HepG2 (cell line): ENCODE measurements at regions not wholly inside any gene's neighbourhood (a gene's known extent, or its start where the extent isn't known, plus 50 kb on each side); places are given as distances from the start of the nearest gene placed in this dataset.

Experiments
- ATAC-seq: fragments of 200-7000 bp; cut with Tn5 transposase; 3 replicates; pipeline ENCODE4 v1.9.1; 2020; ENCODE audit warnings: mild to moderate bottlenecking, moderate library complexity
- BruUV-seq: library from RNA; stranded (reverse); fragments of 400-500 nt; replicated peaks from 2 replicates; lab custom pipeline; 2021; lab: Mats Ljungman, UMichigan
- CTCF ChIA-PET: fragments of 300-600 bp; formaldehyde crosslinking; extraction: SDS; loops from one replicate; lab custom pipeline; 2021; ENCODE audit warnings: low total read pairs, inconsistent platforms, low intra/inter-chr PET ratio; lab: Yijun Ruan, JAX
- POLR2A ChIA-PET: fragments of 350-600 bp; sonication (Branson Sonifier 250); formaldehyde crosslinking; loops from one replicate; lab custom pipeline; 2020; ENCODE audit warnings: antibody characterized with exemption, inconsistent platforms; lab: Yijun Ruan, JAX
- DNase-seq: peaks from one replicate; pipeline ENCODE4 v3.0.0-alpha.2; 2015; ENCODE audit warnings: low spot score
- FAIRE-seq: peaks from 3 replicates; lab custom pipeline; 2011; peaks lifted over from hg19 to GRCh38; lab: Jason Lieb, UNC
- H2AFZ ChIP-seq: one replicate; pipeline ENCODE4 v1.6.1; 2011; ENCODE audit warnings: low read length, inconsistent platforms
- H3K27ac ChIP-seq: fragments of 300-600 bp; 3 replicates; pipeline ENCODE4 v1.8.0; 2011; ENCODE audit warnings: mixed run types, mild to moderate bottlenecking, mixed read lengths, low read length, inconsistent platforms; ENCODE audit not compliant: insufficient read depth; ENCODE audit errors: extremely low read length
- H3K27me3 ChIP-seq, 2 experiments: fragments of 200-600 bp in 1 of 2; 2 replicates in 1 of 2; 3 replicates in 1 of 2; pipeline versions ENCODE4 v1.6.0 to v1.8.0; 2011; ENCODE audit warnings: low read length in 2 of 2, mild to moderate bottlenecking in 2 of 2, moderate library complexity in 2 of 2, inconsistent platforms in 1 of 2; ENCODE audit not compliant: insufficient read depth in 2 of 2, control insufficient read depth in 1 of 2
- H3K36me3 ChIP-seq, 2 experiments: fragments of 200-600 bp in 1 of 2; replicated peaks in 1 of 2; 2 replicates in 1 of 2; 3 replicates in 1 of 2; pipeline versions ENCODE4 v1.5.1 to v1.8.0; 2011; ENCODE audit warnings: low read length in 2 of 2, inconsistent platforms in 1 of 2; ENCODE audit not compliant: insufficient read depth in 2 of 2, control insufficient read depth in 1 of 2
- H3K4me1 ChIP-seq: 2 replicates; pipeline ENCODE4 v1.5.1; 2012; ENCODE audit warnings: low read length, inconsistent platforms; ENCODE audit not compliant: insufficient read depth
- H3K4me2 ChIP-seq: 2 replicates; pipeline ENCODE4 v1.6.0; 2011; ENCODE audit warnings: low read depth, low read length, inconsistent platforms
- H3K4me3 ChIP-seq, 3 experiments: fragments of 200-600 bp in 1 of 3; sonication (generic), shearing (Covaris generic) in 1 of 3; replicated peaks in 1 of 3; 2 replicates each; pipeline ENCODE4 v1.5.1; 2011 to 2016; ENCODE audit warnings: low read length in 3 of 3, inconsistent platforms in 2 of 3, low read depth in 2 of 3, mild to moderate bottlenecking in 2 of 3, control low read depth in 1 of 3, mixed read lengths in 1 of 3; ENCODE audit not compliant: insufficient read depth in 1 of 3
- H3K79me2 ChIP-seq: one replicate; pipeline ENCODE4 v1.6.1; 2011; ENCODE audit warnings: low read length, inconsistent platforms; ENCODE audit not compliant: insufficient read depth
- H3K9ac ChIP-seq: 2 replicates; pipeline ENCODE4 v1.6.0; 2011; ENCODE audit warnings: mild to moderate bottlenecking, low read depth, low read length, inconsistent platforms; ENCODE audit not compliant: insufficient read depth
- H3K9me3 ChIP-seq: 2 replicates; pipeline ENCODE4 v1.5.1; 2012; ENCODE audit warnings: mild to moderate bottlenecking, low read length
- H4K20me1 ChIP-seq: 2 replicates; pipeline ENCODE4 v1.6.0; 2011; ENCODE audit warnings: inconsistent platforms, mild to moderate bottlenecking, low read length, moderate library complexity; ENCODE audit not compliant: insufficient read depth
- ATF6 ChIP-seq: sonication (generic); formaldehyde crosslinking; conservative IDR thresholded peaks from 2 replicates; pipeline ENCODE4 v1.4.0; 2020; ENCODE audit warnings: missing genetic modification reagents
- HNRNPK ChIP-seq: fragments of 200-400 bp; formaldehyde crosslinking; IDR thresholded peaks from 2 replicates; pipeline ENCODE4 v1.6.1; 2018; ENCODE audit warnings: low read length, low read depth, moderate library complexity, mild to moderate bottlenecking; ENCODE audit not compliant: poor library complexity, severe bottlenecking
- HOXA9 ChIP-seq: sonication (generic); formaldehyde crosslinking; IDR thresholded peaks from 2 replicates; pipeline ENCODE4 v1.8.1; 2022; ENCODE audit warnings: missing genetic modification reagents, mild to moderate bottlenecking, moderate library complexity, borderline replicate concordance
- MBD4 ChIP-seq: IDR thresholded peaks from 2 replicates; pipeline ENCODE4 v1.6.1; 2012; ENCODE audit warnings: low read length, inconsistent platforms, borderline replicate concordance
- MIER3 ChIP-seq: IDR thresholded peaks from 2 replicates; pipeline ENCODE4 v1.6.1; 2016; ENCODE audit warnings: missing compliant biosample characterization, borderline replicate concordance
- RFXAP ChIP-seq: sonication (generic); formaldehyde crosslinking; IDR thresholded peaks from 2 replicates; pipeline ENCODE4 v1.4.0; 2020; ENCODE audit warnings: missing genetic modification reagents, borderline replicate concordance
- SAFB2 ChIP-seq: sonication (generic); formaldehyde crosslinking; IDR thresholded peaks from 2 replicates; pipeline ENCODE4 v1.5.1; 2020; ENCODE audit warnings: missing genetic modification reagents, low read depth, mild to moderate bottlenecking, borderline replicate concordance
- SP1 ChIP-seq, 2 experiments: fragments of 450-650 bp in 1 of 2; sonication (generic) in 1 of 2; formaldehyde crosslinking in 1 of 2; IDR thresholded peaks; 2 replicates each; pipeline versions ENCODE4 v1.4.0 to v1.6.1; 2016 to 2020; ENCODE audit warnings: missing genetic modification reagents in 1 of 2
- THYN1 ChIP-seq: sonication (generic); formaldehyde crosslinking; IDR thresholded peaks from 2 replicates; pipeline ENCODE4 v1.8.1; 2023; ENCODE audit warnings: low read depth, mild to moderate bottlenecking, moderate library complexity, missing genetic modification reagents, borderline replicate concordance
- TOE1 ChIP-seq: sonication (generic); formaldehyde crosslinking; IDR thresholded peaks from 2 replicates; pipeline ENCODE4 v1.4.0; 2020; ENCODE audit warnings: mild to moderate bottlenecking, missing genetic modification reagents
- ZFP1 ChIP-seq: IDR thresholded peaks from 2 replicates; pipeline ENCODE4 v1.6.1; 2016
- ZFP90 ChIP-seq: sonication (generic); formaldehyde crosslinking; IDR thresholded peaks from 2 replicates; pipeline ENCODE4 v1.8.0; 2022; ENCODE audit warnings: missing genetic modification reagents, mild to moderate bottlenecking, inconsistent platforms, borderline replicate concordance
- ZNF253 ChIP-seq: sonication (generic); formaldehyde crosslinking; IDR thresholded peaks from 2 replicates; pipeline ENCODE4 v1.8.0; 2022; ENCODE audit warnings: mild to moderate bottlenecking, missing genetic modification reagents, borderline replicate concordance
- ZNF607 ChIP-seq: sonication (generic); formaldehyde crosslinking; IDR thresholded peaks from 2 replicates; pipeline ENCODE4 v1.5.1; 2020; ENCODE audit warnings: missing genetic modification reagents, mild to moderate bottlenecking, borderline replicate concordance
- WGBS: methylation state at CpG from one replicate; pipeline ENCODE4 v1.1.6; 2017; ENCODE audit warnings: low lambda C conversion rate; 5-methylcytosine and 5-hydroxymethylcytosine counted together
- in situ Hi-C: cut with HindIII; loops from 2 replicates; pipeline ENCODE4 v1.10.0; 2017; ENCODE audit warnings: low pct_unique_long_range_greater_than_20kb; ENCODE audit not compliant: extremely low pct_ligation_motif_present
- intact Hi-C: fragments of 100-400 bp; cut with micrococcal nuclease; formaldehyde crosslinking; loops from one replicate; pipeline ENCODE4 v1.10.0; 2022; ENCODE audit not compliant: unreplicated experiment

GRCh38 chr2:184530959-184531358, 67.4 kb upstream of the ZNF804A start:
- Histone ChIP-seq H3K4me3 (no peak overlapping the region), H3K9me3 (peaks cover 27% of the 10 kb centered on the region), H3K79me2 (no peaks in the 10 kb centered on the region), H2AFZ (no peak overlapping the region), H4K20me1 (no peaks in the 10 kb centered on the region), H3K4me1 (no peaks in the 10 kb centered on the region), H3K9ac (no peak overlapping the region), H3K27me3 (no peaks in the 10 kb centered on the region), H3K4me2 (no peak overlapping the region), H3K27ac (no peak overlapping the region), H3K36me3 (no peaks in the 10 kb centered on the region)
- in situ Hi-C loops: no loop called here
- no peak for ATAC-seq
- BruUV-seq: no TSS peak
- DNase-seq: no peak
- intact Hi-C loops: no loop called here
- CTCF ChIA-PET: no interaction called here
- POLR2A ChIA-PET: no interaction called here
- FAIRE-seq: no peak
- 25% methylated on average over 5 of the region's 6 CpGs for WGBS
- TF ChIP-seq RFXAP (CRISPR knock-in tag) (no peak), ZNF607 (CRISPR knock-in tag) (no peak), ZNF253 (no peak), ZFP1 (CRISPR knock-in tag) (no peak), SP1 (IDR thresholded peaks at IDR 0.05) (no peak), SP1 (CRISPR knock-in tag; IDR thresholded peaks at IDR 0.05) (no peak), HOXA9 (no peak), ZFP90 (CRISPR knock-in tag) (no peak), MIER3 (no peak), TOE1 (CRISPR knock-in tag) (no peak), ATF6 (CRISPR knock-in tag) (no peak), SAFB2 (CRISPR knock-in tag) (no peak), MBD4 (no peak), THYN1 (no peak), HNRNPK (no peak)
- TF ChIP-seq, all 625 proteins: peak for 0
